HG03378 (cell line): ENCODE measurements at regions not wholly inside any gene's neighbourhood (a gene's known extent, or its start where the extent isn't known, plus 50 kb on each side); places are given as distances from the start of the nearest gene placed in this dataset.
"Not testable (repeated sequence)": the region's sequence is repeated elsewhere in the genome, so short reads cannot be mapped to it uniquely, and the experiment has no call there.

Experiments used
- ATAC-seq: cut with Tn5 transposase; IDR thresholded peaks from one replicate; pipeline ENCODE4 v1.9.1; 2021; ENCODE audit warnings: mild to moderate bottlenecking, moderate library complexity; ENCODE audit not compliant: unreplicated experiment

DNA sequence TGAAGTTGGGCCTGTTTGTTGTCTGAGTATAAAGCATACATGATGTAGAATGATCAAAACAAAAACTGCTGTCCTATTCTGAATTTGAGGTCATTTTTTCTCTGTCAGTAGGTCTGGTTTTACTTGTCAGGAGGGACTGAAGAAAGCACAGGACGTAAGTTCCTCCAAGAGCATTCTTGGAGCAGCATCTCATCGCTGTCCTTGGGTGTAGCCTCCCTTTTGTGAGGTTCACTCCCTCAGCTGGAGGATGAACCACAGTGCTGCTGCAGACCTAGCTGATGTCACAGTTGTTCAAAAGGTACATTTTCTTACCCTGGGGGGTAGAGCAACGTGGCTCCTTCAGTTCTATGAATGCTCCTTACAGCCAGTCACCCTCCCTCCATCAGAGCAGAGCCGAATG, 490.0 kb upstream of the TBL1XR1 start:
- ATAC-seq = no peak

DNA sequence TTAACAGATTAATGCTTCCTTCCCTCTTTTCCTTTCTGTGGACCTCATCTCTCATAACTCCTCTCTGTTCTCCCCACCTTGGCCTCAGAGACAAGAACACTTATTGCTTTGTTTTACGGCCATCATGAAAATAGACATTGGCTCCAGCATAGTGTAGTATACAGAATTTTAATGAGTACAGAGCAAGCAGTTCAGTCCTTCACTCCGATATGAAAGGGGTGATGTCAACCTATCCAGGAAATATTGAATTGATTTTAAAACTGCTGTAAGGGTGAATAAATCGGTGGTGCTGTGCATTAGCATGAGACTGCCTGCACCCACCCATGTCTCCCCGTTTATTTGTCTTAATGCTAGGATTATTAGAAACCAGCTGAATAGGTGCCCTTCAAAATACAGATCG, 490.9 kb upstream of the TBL1XR1 start:
- ATAC-seq = no peak

DNA sequence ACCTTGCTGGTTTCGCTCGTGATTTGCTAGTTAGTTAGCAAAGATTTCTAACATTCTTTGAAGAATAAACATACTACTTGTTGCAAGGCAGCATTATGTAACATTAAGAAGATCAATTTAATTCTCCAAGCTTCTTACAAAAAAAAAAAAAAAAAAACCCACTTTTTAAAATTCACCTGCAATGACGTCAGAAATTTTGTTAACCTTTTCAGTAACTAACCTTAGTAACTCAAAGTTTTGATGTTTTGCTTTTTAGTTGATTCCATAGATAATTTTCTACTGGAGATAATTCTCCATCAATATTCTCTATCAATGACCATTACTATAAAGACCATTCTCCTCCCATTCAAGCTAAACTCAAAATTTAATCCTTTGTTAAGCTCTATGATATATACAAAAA, 491.8 kb upstream of the TBL1XR1 start:
- no peak for ATAC-seq

DNA sequence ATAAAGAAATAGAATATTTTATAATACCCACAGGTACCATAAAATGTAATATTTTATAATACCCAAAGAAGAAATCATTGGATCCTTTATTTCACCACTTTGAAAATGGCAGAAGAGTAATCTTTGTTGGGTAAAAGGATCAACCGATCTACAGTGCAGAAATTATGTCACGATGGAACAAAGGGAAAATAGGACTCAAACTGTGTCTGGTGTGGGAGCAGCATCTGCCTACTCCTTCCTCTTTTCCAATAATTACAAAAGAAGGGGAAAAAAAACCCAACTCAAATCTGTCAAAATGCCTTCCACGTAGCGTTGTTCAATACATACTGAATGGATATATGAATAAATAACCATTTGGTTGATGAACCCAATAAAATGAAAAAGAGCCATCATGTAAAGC, 492.6 kb upstream of the TBL1XR1 start:
- no peak for ATAC-seq

DNA sequence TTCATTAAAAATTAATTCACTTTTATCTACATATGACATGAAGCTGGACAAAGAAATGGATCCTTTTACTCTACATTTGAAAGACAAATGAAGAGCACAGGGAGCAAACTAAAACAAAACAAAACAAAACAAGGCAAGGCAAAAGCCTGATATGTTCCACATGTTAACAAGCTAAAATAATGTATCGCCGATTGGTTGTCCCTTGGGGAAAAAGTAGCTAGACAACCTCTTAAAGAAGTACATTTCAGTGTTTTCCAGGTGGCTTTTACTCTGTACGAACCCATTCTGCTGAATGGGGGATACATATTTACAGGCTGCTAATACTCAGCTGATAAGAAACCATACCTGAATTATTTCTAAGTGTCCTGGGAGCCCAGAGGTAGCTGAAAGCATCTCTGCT, 493.0 kb upstream of the TBL1XR1 start:
- ATAC-seq = no peak

DNA sequence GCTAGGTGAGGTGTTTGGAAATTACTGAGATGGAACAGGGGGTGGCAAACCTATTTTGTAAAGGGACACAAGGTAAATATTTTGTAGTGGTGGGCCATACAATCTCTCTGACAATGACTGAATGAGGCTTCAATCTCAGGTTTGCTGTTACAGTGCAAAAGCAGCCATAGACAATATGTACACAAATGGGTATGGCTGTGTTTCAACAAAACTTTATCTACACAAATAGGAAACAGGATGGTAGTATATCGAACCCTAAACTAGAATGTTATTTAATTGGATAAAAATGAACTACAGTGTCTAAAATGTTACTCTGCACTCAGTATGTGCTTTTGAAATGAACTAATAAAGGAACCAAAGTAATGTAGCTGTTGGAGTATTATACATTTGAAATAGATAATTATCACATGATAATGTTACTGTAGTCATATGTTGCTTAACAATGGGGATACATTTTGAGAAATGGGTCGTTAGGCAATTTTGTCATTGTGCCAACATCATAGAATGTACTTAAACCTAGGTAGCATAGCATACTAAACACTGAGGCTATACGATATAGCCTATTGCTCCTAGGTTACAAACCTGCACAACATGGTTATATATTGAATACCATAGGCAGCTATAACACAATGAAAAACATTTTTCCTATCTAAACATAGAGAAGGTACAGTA, 495.2 kb upstream of the TBL1XR1 start:
- no peak for ATAC-seq

DNA sequence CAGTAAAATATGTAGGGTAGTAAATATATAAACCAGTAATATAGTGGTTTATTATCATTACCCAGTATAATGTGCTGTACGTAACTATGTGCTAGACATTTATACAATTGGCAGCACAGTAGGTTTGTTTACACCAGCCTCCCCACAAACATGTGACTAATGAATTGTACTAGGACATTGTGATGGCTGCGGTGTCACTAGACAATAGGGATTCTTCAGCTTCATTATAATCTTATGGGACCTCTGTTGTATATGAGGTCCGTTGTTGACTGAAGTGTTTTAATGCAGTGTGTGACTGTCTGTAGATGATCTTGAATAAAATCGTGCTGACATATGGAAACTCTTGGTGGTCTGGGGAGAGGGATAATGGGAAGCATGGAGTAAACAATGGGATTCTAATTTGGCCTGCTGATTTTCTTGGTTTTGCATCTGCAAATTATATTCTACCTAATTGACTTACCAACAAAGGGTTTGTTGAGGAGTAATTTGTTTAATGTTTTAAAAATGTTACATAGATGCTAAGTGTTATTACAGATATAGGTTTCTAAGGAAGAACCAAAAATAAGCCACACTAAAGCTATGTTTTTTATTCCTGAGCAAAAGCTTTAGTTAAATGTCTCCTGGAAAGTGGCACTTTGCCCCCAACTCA, 496.5 kb upstream of the TBL1XR1 start:
- no peak for ATAC-seq

DNA sequence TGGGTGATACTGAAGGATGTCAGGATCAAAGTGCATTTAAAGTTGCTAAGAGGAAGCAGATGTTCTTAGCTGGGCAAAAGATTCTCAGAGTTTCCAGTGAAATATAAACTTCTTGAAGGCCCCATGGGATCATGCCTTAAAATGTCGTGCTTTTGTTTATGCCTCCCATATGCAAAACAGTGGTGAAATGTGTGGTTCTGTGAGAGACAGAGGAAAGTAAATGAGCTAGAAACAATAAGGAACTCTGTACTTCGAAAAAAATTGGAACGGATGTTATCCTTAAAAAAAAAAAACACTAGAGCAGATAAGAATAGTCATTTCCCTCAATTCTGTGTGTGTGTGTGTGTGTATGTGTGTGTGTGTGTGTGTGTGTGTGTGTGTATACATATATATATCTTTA, 497.0 kb upstream of the TBL1XR1 start:
- no peak for ATAC-seq

DNA sequence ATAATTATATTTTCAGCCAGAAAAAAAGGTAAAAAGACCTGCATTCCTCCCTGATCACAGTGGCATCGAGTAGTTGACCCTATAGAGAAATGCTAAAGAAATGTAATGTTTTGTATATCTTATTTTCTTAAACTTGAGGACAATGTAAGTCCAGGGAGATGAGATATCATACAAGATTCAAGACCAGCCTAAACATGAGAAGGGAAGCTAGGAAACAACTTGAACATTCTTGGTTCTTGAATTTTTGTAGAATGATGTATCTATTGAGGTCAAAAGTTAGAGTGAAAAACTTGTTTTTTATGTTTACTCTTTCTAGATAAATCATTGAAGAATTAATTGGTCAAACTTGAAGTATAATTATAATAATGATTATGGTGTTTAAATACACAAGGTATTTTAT, 497.7 kb upstream of the TBL1XR1 start:
- no peak for ATAC-seq

DNA sequence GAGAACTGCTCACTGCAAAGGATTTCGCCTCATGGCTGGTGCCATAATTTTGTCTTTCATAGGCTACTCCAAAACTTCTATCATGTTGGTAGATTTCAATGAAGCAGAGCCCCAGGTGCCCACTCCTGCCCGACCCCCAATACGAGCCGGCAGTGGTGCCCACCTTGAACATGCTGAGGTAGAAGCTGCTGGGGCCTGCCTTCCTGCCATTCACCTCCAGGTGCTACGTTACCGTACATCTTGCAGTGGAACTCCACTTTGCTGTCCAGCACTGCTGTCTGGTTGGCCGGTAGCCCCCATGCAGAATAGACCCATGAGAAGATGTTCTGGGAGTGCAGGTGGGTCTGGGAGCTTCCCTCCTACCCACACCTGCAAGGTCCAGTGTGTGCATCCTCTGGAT, 502.8 kb upstream of the TBL1XR1 start:
- no peak for ATAC-seq

DNA sequence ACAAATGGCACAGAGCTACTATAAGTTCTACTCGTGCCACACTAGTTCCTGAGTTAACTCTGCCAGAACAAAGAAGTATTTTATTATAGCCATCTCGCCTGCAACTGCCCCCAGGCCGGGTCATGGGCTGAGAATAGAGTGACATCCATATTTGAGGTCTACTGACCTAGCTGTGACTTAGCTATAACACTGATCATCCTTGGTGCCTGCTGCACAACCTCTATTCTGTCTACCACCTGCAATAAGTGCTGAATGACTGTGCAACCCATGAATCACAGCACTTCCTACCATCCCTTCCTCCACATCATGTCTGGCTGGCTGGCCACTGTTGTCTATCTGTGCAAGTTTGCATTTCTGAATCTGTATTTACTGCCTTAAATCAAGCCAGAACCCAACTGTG, 506.5 kb upstream of the TBL1XR1 start:
- no peak for ATAC-seq

DNA sequence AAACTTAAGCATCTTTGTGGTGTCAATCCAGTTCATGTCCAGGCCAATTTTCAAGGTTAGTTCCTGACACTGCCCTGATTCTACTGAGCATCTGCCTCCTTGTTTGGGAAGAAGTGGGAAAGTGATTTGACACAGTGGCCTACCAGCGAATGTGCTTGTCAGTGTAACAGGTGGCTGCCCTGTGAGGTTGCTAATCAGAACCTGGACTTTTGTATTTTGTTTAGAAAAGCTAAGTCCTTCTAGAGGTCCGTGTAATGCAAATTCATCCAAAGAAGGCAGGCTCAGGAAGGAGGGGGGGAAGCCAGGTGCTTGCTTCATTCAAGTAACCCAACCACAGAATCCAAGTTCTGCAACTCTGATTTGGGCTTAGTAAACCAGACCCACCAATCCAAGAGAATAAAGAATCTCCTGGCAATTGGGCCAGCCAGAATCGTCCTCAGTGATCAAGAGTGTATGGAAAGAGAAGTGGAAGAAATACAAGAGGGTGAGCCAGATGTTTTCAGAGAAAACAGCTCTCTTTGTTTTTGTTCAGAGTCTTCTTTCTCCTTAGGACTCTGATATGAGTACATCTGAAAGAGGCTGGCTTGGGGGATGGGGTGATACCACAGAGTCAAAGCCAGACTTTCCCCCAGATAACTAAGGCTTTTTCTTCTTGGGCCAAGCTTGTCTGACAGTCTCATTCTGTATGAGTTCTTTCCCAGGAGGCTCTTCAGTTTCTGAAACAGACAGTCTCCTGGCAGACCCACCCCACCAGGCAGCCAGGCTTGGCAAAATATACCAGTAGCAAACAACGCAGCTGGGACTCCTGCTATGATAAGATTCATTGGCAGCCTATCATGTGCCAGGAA, 508.9 kb upstream of the TBL1XR1 start:
- no peak for ATAC-seq

DNA sequence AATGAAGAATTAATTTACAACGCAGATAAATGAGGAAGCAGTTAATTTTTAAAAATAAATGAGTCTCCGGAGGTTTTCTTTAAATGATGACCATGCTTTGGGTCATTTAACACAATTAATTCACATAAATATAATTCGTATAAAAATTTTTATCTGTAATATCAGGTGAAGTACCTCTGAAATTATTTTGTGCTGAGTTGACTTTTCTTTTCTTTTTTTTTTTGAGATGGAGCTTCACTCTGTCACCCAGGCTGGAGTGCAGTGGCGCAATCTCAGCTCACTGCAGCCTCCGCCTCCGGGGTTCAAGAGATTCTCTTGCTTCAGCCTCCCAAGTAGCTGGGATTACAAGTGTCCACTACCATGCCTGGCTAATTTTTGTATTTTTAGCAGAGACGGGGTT, 512.2 kb upstream of the TBL1XR1 start:
- ATAC-seq = not testable (repeated sequence)

DNA sequence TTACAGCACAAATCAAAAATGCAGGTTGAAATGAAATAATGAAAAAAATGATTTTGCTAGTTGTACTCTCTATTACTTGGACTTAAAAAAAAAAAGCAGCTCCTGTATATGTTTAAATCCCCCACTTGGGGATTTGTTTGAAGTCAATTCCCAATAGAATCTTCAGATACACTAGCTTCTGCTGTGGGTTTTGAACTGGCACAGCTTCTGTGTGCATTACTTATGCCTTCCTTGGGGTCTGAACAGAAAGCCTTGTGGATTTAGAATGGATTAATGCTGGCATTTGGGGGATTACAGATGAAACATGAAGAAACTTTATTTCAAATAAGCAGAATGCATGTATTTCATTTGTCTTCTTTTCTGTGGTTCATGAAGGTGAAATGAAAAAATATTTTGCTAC, 513.2 kb upstream of the TBL1XR1 start:
- no peak for ATAC-seq

DNA sequence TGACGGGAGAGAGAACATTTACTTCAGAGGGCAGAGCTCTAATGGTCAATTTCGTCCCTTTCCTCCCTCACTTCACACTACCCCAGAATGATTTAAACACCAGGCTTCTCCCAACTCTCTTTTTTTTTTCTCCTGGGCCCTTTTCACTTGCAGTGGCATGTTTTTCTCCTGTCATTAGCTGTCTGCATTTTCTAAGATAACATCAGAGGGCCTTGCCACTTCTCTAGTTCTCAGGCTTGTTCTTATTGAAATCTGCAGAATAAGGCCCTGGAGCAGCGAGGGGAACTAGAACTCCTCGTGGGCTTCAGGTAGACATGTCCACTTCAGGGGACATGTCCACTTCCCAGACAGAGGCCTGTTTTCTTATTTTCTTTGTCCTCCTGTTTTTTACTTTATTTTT, 514.4 kb upstream of the TBL1XR1 start:
- no peak for ATAC-seq

DNA sequence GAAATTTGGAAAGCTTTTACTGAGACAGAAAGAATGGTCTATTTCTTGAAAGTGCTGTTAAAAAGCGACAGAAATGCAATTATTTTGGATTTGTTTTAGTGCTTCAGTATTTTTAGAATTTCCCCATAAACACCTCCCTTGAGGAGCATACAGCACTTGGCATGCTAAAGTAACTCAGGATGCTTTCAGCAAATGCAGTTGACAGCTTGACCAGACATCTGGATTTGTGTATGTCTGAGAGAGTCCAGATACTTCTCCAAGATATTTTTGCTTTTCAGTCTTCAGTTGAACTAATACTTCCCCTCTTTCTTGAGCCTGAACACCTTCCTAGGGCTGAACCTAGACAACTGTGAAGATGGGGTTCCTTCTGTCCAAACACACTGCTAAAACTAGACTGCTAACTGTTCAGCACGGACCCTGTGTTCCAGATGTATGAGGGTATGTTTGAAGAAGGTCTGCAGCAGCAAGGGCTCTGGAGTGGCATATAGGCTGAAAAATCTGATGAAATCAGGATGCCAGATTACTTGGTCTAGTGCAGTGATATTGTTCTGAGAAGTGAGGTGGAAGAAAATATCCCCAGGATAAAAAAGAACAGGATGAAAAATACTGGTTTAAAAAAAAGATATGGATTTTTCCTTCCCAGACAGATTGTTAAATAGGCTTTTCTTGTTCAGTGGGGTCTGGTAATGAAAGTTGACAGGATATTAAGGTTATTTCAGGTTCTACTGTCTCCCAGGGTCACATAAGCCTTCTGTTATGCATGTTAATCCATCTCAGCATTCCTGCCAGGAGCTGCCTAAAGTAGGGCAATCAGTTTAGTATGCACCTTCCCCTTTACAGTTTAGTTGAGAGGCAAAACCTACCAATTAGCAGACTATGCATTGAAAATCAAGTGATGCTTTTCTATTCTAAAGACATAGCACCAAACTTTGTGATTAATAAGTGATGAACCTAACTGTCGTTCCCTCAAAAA, 516.9 kb upstream of the TBL1XR1 start:
- ATAC-seq = no peak

DNA sequence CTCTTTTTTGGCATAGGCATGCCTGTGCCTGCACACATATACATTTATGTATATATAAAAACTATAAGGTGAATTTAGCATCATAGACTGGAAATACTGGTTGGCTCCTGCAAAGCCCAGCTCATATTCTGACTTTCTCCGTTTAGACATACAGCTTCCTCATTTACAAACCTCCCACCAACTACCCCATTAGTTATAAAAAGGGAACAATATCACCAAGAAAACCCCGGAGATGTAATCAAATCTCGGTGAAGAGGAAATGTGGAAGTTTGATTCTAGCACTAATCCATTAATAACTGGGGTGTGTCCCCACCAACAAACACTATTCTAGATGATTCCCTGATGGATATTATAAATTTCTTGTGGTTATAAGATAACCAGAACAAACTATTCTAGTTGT, 517.7 kb upstream of the TBL1XR1 start:
- no peak for ATAC-seq

DNA sequence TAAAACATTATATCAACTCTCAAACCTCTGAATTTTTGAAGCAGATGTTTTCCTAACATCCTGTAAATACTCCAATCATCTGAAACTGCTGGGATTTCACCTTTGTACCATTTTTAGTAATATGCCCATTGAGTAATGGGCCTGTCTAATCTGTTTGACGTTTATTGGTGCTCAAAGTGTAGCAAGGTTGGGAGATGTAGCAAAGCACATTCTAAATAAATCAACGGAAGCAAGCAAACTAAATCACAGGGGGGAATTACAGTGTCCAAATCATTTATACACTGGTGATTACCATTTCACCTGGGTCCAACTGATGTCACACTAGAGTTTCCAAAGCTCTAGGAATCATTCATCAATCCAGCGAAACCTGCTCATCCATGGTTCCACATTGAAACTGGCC, 518.7 kb upstream of the TBL1XR1 start:
- no peak for ATAC-seq

DNA sequence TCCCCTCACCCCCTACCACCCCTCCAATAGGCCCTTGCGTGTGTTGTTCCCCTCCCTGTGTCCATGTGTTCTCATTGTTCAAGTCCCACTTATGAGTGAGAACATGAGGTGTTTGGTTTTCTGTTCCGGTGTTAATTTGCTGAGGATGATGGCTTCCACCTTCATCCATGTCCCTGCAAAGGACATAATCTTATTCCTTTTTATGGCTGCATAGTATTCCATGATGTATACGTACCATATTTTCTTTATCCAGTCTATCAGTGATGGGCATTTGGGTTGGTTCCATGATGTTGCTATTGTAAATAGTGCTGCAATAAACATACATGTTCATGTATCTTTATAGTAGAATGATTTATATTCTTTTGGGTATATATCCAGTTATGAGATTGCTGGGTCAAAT, 523.6 kb upstream of the TBL1XR1 start:
- not testable (repeated sequence) for ATAC-seq

DNA sequence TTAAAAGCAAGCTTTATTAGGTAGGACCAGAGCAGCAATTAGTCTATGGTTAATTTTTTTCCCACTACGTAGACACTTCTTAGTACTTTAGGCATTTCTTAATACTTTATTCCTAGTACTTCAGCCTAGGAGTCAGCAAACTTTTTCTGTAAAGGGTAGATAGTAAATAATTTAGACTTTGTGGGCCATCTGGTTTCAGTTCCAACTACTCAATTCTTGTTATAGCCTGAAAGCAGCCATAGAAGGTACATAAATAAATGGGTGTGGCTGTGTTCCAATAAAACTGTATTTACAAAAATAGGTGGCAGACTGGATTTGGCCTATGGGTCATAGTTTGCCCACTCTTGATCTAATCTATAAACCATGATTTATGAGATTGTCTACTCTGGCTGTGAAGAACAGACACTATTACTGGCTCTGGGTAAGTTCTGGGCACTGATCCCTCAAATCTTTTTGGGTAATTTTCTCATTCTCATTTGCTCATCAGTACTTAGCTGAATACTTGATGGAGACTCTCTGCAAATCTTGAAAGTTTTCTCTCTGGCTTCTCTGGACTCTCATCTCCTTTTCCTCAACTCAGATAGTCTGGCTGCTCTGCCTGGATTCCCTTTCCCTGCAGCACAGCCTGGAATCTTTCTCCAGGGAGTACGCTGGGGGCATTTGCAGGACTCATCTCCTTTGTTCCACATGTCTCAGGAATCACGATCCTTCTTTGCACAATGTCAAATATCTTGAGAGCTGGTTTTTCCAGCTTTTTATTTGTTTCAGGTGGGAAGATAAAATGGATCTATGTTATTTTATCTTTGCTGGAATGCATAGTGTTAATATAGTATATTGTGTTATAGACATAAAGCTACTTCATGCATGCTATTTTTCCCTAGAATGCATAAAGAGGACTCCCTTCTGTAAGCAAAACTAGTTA, 524.8 kb upstream of the TBL1XR1 start:
- no peak for ATAC-seq
